GM18520 (cell line): ENCODE measurements at regions not wholly inside any gene's neighbourhood (a gene's known extent, or its start where the extent isn't known, plus 50 kb on each side); places are given as distances from the start of the nearest gene placed in this dataset.
"Not testable (repeated sequence)": the region's sequence is repeated elsewhere in the genome, so short reads cannot be mapped to it uniquely, and the experiment has no call there.

Source experiments
- ATAC-seq: cut with Tn5 transposase; IDR thresholded peaks from one replicate; pipeline ENCODE4 v1.9.1; 2021; ENCODE audit not compliant: unreplicated experiment

DNA sequence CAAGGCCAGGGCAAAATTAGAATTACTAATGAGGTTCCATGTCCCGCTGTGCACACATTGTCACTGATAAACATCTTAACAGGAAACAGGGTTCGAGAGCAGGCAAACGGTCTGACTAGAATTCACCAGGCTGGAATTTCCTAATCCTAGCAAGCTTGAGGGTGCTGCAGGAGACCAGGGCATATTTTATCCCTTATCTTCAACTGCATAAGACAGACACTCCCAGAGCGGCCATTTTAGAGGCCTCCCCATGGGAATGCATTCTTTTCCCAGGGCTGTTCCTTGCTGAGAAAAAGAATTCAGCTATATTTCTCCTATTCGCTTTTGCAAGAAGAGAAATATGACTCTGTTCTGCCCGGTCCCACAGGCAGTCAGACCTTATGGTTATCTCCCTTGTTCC is 282.5 kb upstream of the TACR3 start:
- ATAC-seq = not testable (repeated sequence)

DNA sequence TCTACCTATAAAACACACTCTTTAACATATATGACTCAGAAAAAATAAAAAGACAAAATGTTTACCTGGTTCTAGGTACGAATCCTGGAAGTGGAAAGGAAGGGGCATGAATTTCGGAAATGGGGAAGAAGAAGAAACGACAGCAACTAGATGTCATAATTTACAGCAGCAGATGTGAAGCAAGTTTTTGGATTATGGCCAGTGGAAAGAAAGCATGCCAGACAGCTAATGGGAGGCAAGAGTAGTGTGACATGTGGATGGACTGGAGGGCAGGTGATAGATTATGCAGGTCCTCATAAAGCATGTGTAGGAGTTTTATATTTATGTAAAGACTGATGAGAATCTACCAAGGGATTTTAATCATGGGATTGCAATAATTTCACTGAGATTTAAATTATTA is 279.0 kb upstream of the TACR3 start:
- ATAC-seq = no peak

GRCh38 chr4:103996637-103997036 is 276.9 kb upstream of the TACR3 start:
- no peak for ATAC-seq

DNA sequence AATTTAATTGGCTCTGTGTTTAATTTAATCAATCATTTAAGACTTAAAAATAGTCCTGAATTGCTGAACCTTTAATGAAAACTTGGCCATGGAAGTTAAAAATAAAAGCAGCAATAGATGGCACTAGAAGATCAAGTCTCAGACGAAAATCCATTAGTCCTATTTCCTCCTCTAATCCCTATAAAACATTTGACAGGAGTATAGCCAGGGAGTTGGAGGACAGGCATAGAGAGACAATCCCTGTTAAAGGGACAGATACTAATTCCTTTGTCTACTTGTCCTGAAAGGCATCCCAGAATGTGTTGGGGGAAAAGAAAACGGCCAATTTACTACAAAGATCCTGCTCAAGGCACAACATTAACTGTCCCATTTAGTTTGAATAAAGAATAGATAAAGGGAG is 276.3 kb upstream of the TACR3 start:
- ATAC-seq = no peak

GRCh38 chr4:103994059-103994458 is 274.3 kb upstream of the TACR3 start:
- ATAC-seq = no peak

GRCh38 chr4:103982454-103982853 is 262.7 kb upstream of the TACR3 start:
- no peak for ATAC-seq

GRCh38 chr4:103948244-103949018 is 228.6 kb upstream of the TACR3 start:
- no peak for ATAC-seq

DNA sequence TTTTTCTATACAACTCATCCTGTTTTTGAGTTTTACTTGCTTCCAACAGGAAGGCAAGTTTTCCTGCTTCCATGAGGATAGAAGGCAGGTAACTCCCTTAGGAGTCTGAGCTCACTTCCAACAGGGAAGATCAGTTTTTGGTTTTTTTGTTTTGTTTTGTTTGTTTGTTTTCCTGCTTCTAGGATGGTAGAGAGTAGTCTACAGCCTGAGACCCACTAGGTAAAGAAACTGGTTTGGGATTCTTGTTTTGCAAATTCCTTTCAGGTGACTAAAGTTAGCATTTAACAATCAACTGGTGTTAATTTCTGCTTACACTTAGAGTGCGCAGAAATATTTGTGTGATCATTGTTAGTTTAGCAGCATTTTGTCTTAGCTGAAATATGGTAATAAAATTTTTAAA is 227.8 kb upstream of the TACR3 start:
- no peak for ATAC-seq

DNA sequence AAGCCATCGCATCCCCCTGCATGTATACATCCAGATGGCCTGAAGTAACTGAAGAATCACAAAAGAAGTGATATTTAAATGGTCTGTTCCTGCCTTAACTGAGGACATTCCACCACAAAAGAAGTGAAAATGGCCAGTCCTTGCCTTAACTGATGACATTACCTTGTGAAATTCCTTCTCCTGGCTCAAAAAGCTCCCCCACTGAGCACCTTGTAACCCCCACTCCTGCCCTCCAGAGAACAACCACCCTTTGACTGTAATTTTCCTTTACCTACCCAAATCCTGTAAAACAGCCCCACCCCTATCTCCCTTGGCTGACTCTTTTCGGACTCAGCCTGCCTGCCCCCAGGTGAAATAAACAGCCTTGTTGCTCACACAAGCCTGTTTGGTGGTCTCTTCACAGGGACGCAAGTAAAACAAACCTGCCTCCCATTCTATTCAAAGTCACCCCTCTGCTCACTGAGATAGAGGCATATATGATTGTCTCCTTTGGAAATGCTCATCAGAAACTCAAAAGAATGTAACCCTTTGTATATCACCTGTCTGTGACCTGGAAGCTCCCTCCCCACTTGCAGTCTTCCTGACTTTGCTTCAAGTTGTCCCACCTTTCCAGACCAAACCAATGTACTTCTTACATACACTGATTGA is 227.0 kb upstream of the TACR3 start:
- ATAC-seq = not testable (repeated sequence)

DNA sequence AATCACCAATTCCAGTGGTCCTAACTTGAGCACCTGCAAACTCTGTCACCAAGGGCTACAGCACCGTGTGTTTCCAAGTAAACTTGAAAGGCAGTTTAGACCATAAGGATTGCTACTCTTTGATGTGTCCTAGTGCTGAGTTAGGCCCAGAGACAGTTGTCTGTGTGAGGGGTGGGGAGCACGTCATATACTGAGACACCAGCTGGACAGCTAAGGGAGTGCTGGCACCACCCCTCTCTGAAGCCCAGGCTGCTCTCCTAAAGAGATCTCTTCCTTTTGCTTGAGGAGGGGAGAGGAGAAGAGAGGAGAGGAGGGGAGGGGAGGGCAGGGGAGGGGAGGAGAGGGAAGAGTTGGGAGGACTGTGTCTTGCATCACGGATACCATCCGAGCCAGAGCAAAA is 218.7 kb upstream of the TACR3 start:
- ATAC-seq = no peak

- ATAC-seq = no peak
These were observed 216.9 kb upstream of the TACR3 start for GRCh38 chr4:103936653-103937145.

DNA sequence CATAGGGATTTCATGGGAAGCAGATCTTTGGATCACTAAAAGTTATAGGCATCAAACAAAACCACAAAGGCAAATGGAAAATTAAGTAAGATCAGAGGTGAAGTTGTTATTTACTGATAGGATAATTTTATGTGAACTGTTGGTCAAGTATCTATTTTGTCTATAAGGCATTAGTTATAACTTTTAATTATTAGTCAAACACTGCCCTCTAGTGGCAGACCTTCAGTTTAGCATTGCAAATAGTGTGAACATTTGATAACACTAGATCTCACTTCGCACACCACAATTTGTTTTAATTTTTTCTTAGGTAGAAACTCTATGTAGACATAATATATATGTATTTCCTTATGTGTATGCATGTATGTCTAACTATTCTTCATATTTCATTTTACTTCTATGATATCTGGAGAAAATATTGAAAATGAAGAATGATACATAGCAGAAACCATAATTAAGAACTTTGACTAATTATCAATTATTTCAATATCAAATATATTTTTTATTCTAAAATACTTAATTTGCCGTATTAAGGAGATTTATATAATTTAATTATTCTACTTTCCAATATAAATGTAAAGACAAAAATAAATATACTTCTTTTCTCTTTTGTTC is 214.5 kb upstream of the TACR3 start:
- peak; percentile 64 for ATAC-seq

DNA sequence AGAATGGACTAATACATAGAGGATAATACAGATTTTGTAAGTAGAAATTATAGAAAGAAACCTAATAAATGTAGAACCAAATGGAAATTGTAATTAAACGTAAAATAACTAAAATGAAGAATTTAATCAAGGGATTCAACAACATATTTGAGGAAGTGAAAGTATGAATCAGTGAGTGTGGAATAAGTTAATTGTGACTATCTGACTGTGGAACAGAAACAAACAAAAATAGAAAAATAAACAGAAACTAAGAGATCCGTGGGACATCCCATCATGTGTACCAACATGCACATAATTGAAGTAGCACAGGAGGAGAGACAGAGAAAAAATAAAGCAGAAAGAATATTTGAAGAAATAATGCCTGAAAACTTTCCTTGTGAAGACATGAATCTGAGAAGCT is 208.6 kb upstream of the TACR3 start:
- no peak for ATAC-seq

GRCh38 chr4:103923551-103923950 is 203.8 kb upstream of the TACR3 start:
- no peak for ATAC-seq

GRCh38 chr4:103918214-103918613 is 198.4 kb upstream of the TACR3 start:
- no peak for ATAC-seq

GRCh38 chr4:103915224-103915869 is 195.6 kb upstream of the TACR3 start:
- ATAC-seq = peak; percentile 92

- ATAC-seq = no peak
These were observed 187.6 kb upstream of the TACR3 start for GRCh38 chr4:103907414-103907813.

- ATAC-seq = no peak
These were observed 184.3 kb upstream of the TACR3 start for GRCh38 chr4:103904123-103904522.

DNA sequence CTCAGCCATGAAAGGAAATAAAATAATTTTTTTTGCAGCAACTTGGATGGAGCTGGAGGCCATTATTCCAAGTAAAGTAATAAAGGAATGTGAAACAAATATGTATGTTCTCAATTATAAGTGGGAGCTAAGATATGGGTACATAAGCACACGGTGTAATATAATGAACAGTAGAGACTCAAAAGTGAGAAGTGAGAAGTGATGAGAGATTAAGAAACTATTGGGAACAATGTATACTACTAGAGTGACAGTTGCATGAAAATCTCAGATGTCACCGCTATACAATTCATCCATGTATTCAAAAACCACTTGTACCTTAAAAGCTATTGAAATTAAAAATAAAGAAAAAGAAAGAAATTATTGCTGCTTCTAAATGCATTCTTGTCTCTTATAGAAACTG is 182.9 kb upstream of the TACR3 start:
- no peak for ATAC-seq

DNA sequence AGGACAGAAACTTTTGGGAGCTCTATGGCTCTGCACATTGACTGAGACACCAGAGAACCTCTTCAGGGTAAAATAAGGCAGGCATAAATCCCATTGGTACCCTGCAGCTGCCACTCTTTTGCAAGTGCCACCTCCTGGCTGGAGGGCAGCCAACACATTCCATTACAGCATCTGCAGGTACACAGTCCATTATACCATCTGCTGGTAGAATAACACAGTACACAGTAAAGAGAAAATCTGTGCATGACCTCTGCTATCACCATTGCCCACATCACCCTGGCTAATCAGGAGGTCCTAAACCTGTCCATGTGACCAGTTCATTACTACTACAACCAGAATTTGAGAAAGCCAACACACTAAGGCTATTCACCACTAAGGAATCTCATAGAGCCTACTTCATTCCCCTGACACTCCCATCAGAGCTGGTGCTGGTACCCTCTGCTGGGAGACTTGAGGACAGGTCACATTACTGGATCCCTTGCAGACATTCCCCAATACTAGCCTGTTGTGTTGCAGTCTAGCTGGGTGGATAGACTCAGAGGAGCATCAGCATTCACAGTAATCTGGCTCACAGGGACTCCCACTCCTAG is 176.2 kb upstream of the TACR3 start:
- no peak for ATAC-seq

GRCh38 chr4:103892586-103892985 is 172.8 kb upstream of the TACR3 start:
- no peak for ATAC-seq
